ENCODE measurements at regions not wholly inside any gene's neighbourhood (a gene's known extent, or its start where the extent isn't known, plus 50 kb on each side); places are given as distances from the start of the nearest gene placed in this dataset.

- DNase-seq, result no peak
Observed at GRCh38 chr3:17938313-17938712, 195.9 kb upstream of the TBC1D5 start.

- no peak for DNase-seq
Observed at GRCh38 chr3:17936736-17937480, 194.5 kb upstream of the TBC1D5 start.

GRCh38 chr3:17935222-17935621 is 192.8 kb upstream of the TBC1D5 start:
- no peak for DNase-seq

- no peak for DNase-seq
Observed at GRCh38 chr3:17932136-17932771, 189.8 kb upstream of the TBC1D5 start.

GRCh38 chr3:17931131-17931530 is 188.7 kb upstream of the TBC1D5 start:
- no peak for DNase-seq

GRCh38 chr3:17928502-17929145 is 186.2 kb upstream of the TBC1D5 start:
- DNase-seq, result no peak

- DNase-seq, result no peak
Observed at GRCh38 chr3:17927036-17927435, 184.6 kb upstream of the TBC1D5 start.

- peak; percentile 28 for DNase-seq
Observed at GRCh38 chr3:17915341-17915740, 172.9 kb upstream of the TBC1D5 start.

GRCh38 chr3:17913359-17913758 is 170.9 kb upstream of the TBC1D5 start:
- no peak for DNase-seq

GRCh38 chr3:17911986-17912760 is 169.7 kb upstream of the TBC1D5 start:
- DNase-seq, result no peak

- DNase-seq, result no peak
Observed at GRCh38 chr3:17910922-17911321, 168.5 kb upstream of the TBC1D5 start.

GRCh38 chr3:17909714-17910113 is 167.3 kb upstream of the TBC1D5 start:
- DNase-seq, result no peak

- DNase-seq, result no peak
Observed at GRCh38 chr3:17908399-17909191, 166.2 kb upstream of the TBC1D5 start.

- no peak for DNase-seq
Observed at GRCh38 chr3:17905996-17906395, 163.6 kb upstream of the TBC1D5 start.

GRCh38 chr3:17901893-17902292 is 159.5 kb upstream of the TBC1D5 start:
- DNase-seq, result no peak

GRCh38 chr3:17894434-17895060 is 152.1 kb upstream of the TBC1D5 start:
- DNase-seq, result peak; percentile 67

GRCh38 chr3:17891139-17891856 is 148.9 kb upstream of the TBC1D5 start:
- peak; percentile 20 for DNase-seq

- DNase-seq, result no peak
Observed at GRCh38 chr3:17885986-17886385, 143.6 kb upstream of the TBC1D5 start.

- no peak for DNase-seq
Observed at GRCh38 chr3:17882981-17883380, 140.6 kb upstream of the TBC1D5 start.

GRCh38 chr3:17877299-17877698 is 134.9 kb upstream of the TBC1D5 start:
- no peak for DNase-seq

GRCh38 chr3:17874636-17875035 is 132.2 kb upstream of the TBC1D5 start:
- DNase-seq, result no peak
